NOMO-1 treated with dmso at 0.1 percent for 144 hours (cell line): ENCODE measurements at regions not wholly inside any gene's neighbourhood (a gene's known extent, or its start where the extent isn't known, plus 50 kb on each side); places are given as distances from the start of the nearest gene placed in this dataset.

Experiments
- DNase-seq: peaks from one replicate; lab custom pipeline; 2025; ENCODE audit not compliant: unreplicated experiment; lab: John Stamatoyannopoulos, UW

DNA sequence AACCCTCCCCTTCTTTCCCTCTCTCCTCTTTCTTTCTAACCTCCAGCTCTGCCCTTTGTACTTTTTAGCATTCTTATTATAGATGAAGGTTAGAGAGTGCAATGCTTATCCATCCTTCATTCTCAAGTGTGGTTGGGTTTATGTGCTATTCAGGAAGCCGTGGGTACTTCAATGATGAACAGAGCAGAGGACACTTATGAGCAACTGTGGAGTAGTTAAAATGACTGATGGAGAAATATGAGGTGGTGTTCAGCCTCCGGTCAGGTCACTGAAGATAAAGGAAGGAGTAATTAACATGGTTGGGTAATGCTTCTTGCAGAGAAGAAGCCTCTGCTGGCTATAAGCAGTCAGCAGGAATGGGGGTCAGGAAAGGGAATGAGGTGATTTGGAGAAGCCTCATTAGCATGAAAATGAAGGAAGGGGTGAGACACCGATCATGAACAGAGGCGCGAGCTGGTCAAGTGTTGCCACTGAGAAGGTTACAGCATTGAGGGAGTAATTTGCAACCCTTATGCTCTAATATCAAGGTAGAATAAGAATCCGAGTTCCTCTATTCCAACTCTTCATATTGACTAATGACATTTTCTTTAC, 174.7 kb downstream of the LPIN1 start:
- peak; percentile 78 for DNase-seq

GRCh38 chr2:11922294-11922693, 175.9 kb downstream of the LPIN1 start:
- no peak for DNase-seq

DNA sequence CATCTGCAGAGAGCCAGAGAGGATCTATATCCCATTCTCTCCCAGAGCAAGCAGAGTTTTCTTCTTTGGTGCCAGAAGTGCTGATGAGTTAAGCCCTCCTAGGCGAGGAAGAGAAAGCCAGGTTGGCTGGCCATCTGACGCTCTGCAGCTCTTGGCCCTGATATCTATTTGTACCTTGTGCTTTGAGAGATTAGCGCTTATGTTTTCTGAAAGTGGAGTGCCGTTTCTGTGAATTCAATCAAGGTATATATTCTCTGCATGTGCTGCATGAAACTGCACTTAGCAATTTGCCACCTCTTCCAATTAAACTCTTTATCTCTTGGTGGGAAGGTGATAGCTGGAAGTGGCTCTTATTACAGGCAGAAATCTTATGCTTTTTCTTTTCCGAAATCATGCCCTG, 177.5 kb downstream of the LPIN1 start:
- DNase-seq, result no peak

DNA sequence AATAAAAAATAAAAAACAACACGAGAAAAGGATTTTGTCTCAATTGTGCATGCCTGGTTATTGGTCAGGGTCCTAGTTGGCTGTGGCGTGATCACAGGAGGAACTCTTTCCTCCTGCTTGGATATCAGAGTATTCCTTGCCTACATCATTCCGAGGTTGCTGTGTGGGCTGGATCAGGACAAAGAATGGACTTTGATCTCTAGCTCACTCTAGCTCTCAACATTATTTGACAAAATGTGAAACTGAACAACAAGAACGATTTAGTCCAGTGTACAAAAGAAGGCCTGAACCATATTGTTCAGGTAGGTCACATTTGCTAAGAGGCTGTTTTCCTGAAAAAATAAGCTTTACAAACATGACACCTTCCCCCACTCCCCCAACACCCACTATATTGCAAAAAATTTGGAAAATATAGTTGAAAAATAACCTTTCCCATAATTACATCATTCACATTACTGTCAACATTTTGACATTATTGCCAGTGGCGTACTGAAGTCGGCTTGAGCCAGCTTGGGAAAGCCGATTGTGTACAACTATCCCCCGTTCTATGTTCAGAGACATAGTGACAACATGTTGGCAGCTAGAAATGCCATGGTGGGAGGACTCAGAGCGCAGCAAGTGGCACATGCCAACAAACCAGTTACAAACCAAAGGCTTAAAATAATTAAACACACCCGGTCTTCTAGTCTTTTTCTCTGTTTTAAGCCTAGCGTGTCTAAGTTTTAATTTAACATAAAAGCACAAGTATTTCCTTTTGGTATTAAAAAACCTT, 179.0 kb downstream of the LPIN1 start:
- DNase-seq, result no peak

- no peak for DNase-seq
Measured at GRCh38 chr2:11930211-11930761, 183.9 kb downstream of the LPIN1 start.

DNA sequence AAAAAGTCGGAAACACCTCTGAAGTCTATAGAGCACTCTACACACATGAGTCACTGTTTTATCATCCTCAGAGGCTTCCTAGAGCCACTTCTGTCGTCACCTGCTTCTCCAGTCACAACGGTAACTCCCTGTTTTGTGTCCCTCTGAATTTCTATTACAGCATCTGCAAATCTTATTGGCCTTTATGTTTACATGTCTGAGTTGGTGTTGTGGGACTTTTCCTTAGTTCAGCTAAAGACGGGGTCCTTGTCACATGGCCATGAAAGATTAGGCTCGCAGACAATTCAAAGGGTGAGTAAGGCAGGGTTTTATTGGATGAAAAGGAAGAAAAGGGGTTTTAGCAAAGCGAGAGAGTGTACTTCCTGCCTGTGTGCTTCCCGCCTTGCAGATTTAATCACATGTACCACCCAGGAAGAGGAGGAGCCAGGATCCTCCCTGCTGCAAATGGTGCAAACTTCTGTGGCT, 185.6 kb downstream of the LPIN1 start:
- DNase-seq, result no peak

GRCh38 chr2:11932962-11933361, 186.5 kb downstream of the LPIN1 start:
- no peak for DNase-seq

GRCh38 chr2:11933854-11934253, 187.4 kb downstream of the LPIN1 start:
- no peak for DNase-seq

DNA sequence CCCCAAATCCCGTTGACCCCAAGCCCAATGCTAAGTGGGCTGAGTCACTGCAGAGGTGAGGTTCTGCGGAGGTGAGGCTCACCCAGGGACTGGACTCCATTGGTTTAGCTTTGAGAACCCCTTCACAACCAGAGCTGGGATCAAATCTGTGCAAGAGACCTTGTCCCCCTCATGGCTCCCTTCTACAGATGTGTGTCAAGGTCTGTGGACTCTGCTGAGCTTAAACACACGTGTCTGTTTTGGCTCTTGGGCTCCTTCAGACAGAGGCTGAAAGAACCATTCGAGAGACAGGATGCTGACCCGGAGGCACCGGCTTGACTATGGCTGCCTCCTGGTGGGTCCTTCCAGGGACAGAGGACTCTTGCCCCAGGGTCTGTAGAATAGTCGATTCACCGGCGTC, 190.3 kb downstream of the LPIN1 start:
- DNase-seq, result no peak

DNA sequence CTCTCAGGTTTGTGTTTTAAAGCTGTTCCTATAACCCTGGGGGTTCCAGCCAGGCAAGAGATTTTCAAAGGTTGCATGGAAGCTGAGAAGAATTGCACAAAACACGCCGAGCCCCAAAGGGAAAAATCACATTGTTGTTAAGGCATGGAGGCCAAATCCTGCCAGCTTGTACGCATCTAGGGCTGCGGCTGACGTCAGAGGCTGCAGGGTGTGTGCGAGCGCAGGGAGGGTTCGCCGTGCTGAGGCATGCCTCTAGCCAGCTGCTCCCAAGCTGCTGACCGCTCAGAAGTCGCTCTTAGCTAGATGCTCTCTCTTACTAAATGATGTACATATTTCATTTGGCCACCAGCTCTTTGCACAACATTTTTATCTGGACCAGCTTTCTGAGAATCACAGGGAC, 191.8 kb downstream of the LPIN1 start:
- DNase-seq, result no peak

DNA sequence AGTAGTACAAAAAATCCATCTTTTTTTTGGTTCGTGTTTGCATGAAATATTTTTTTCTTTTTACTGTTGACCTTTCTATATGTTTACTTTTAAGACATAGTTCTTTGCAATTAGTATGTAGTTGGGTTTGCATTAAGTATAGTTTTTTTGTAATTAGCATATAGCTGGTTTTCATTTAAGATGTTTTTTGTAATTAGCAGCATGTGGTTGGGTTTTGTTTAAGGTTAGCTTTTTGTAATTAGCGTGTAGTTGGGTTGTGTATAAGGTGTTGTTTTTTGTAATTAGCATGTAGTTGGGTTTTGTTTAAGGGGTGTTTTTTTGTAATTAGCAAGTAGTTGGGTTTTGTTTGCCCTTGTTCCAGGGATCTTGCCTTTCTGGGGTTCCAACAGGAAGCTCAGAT, 193.1 kb downstream of the LPIN1 start:
- DNase-seq, result no peak

GRCh38 chr2:11940121-11940743, 193.8 kb downstream of the LPIN1 start:
- no peak for DNase-seq

DNA sequence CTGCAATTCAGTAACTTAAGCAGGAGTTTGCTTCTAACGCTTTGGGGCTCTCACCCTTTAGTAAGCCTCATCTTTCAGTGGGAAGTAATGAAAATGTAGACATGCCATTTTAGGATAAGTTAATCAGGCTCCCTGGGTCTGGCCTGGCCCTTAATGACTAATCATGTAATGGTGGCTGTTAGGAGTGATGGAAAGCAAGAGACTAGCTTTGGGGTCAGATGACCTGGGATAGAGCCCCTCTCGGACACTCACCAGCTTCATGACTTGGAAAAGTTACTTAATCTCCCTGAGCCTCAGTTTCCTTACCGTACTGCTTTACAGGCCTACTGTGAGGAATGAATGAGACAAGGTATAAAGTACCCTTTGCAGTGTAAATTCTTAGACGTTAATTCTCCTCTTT, 194.4 kb downstream of the LPIN1 start:
- DNase-seq, result no peak

GRCh38 chr2:11941201-11942177, 195.1 kb downstream of the LPIN1 start:
- DNase-seq, result no peak

- no peak for DNase-seq
Measured at GRCh38 chr2:11942178-11942569, 195.7 kb downstream of the LPIN1 start.

GRCh38 chr2:11944311-11944710, 197.9 kb downstream of the LPIN1 start:
- DNase-seq, result no peak

DNA sequence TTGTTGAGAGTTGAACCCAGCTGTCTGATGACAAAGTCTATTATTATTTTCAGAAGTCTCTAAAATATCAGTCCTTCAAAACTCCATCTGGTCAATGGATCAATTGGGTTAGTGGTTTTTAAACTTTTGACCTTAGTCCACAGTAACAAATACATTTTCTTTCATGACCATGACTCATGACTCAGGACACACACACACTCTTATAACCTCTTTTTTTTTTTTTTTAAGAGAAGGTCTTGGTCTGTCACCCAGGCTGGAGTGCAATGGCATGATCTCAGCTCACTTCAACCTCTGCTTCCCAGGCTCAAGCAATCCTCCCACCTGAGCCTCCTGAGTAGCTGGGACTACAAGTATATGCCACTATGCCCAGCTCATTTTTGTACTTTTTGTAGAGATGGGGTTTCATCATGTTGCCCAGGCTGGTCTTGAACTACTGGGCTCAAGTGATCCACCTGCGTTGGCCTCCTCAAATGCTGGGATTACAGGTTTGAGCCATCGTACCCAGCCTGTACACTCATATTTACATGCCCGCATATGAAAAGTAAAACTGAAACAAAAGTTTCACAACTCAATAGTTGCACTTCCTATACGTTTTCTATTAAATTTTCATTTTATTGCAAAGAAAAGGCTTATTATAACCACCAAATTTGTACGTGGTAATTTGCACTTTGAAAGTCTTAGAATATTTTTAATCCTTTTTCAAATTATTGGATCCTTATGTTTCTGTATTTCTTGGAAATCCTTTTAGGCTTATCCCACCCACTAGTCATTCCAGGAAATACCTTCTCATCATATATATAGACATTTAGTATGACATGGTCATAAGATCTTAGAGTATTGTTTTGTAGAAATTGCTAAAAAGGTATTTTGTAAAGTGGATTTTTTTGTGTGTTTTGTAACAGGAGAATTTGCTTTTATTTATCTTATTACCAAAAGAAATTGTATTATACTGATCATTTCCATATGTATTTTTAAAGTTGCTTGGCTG, 199.0 kb downstream of the LPIN1 start:
- DNase-seq, result no peak

DNA sequence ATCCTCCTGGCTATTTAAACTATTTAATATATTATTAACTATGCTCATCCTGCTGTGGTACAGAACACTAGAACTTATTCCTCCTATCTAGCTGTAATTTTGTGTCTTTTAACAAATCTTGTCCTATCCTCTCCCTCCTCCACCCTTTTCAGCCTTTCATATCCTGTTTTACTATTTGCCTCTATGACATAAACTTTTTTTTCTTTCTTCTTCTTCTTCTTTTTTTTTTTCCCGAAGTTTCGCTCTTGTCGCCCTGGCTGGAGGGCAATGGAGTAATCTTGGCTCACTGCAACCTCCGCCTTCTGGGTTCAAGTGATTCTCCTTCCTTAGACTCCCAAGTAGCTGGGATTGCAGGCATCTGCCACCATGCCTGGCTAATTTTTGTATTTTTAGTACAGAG, 201.5 kb downstream of the LPIN1 start:
- peak; percentile 26 for DNase-seq

GRCh38 chr2:11949732-11950523, 203.5 kb downstream of the LPIN1 start:
- DNase-seq, result peak; percentile 78
